ENCODE measurements at regions not wholly inside any gene's neighbourhood (a gene's known extent, or its start where the extent isn't known, plus 50 kb on each side); places are given as distances from the start of the nearest gene placed in this dataset.

GRCh38 chr2:67267241-67267640 is 129.9 kb upstream of the ETAA1 start:
- Histone ChIP-seq H3K4me2 (ENCODE audit: low read length) (peak overlapping the region; percentile 12), H3K27ac (ENCODE audit: low read length) (peak overlapping the region; percentile 65), H4K20me1 (ENCODE audit: insufficient read depth) (no peaks in the 10 kb centered on the region), H2AFZ (ENCODE audit: low read depth, low read length) (no peak overlapping the region), H3K79me2 (replicated peaks; ENCODE audit: insufficient read depth, low read length) (no peaks in the 10 kb centered on the region), H3K9me2 (ENCODE audit: insufficient read depth, low read length) (no peaks in the 10 kb centered on the region), H3K9ac (ENCODE audit: low read length) (no peak overlapping the region), H3K9me3 (ENCODE audit: low read length) (no peaks in the 10 kb centered on the region), H3K36me3 (ENCODE audit: insufficient read depth, low read length) (no peaks in the 10 kb centered on the region), H3F3A (ENCODE audit: insufficient read depth, low read length, poor library complexity, severe bottlenecking) (no peaks in the 10 kb centered on the region), H3K4me3 (ENCODE audit: low read length) (peak overlapping the region; percentile 37), H3K27me3 (ENCODE audit: insufficient read depth, low read depth, low read length) (no peaks in the 10 kb centered on the region)
- TF ChIP-seq POLR2AphosphoS5 (IDR thresholded peaks at IDR 0.05), result peak; percentile 93
- peak; percentile 100 for TF ChIP-seq EP300 (conservative IDR thresholded peaks at IDR 0.05; ENCODE audit: poor library complexity, severe bottlenecking)
- TF ChIP-seq RAD21 (conservative IDR thresholded peaks at IDR 0.05), result no peak
- peak; percentile 13 for TF ChIP-seq REST (IDR thresholded peaks at IDR 0.05; ENCODE audit: borderline replicate concordance)

GRCh38 chr2:67268797-67269196 is 128.3 kb upstream of the ETAA1 start:
- no peaks in the 10 kb centered on the region for H3K9me3 ChIP-seq (ENCODE audit: low read length)
- TF ChIP-seq TAF1 (IDR thresholded peaks at IDR 0.05; ENCODE audit: low read depth) (no peak), EZH2 (IDR thresholded peaks at IDR 0.05; ENCODE audit: borderline replicate concordance, insufficient read depth, low read length, poor library complexity, severe bottlenecking) (no peak), SMC3 (conservative IDR thresholded peaks at IDR 0.05; ENCODE audit: poor library complexity) (no peak), POLR2AphosphoS5 (IDR thresholded peaks at IDR 0.05) (no peak), RAD21 (conservative IDR thresholded peaks at IDR 0.05) (no peak), CTCF (IDR thresholded peaks at IDR 0.05; ENCODE audit: poor library complexity, severe bottlenecking) (no peak), EP300 (conservative IDR thresholded peaks at IDR 0.05; ENCODE audit: poor library complexity, severe bottlenecking) (no peak), MXI1 (conservative IDR thresholded peaks at IDR 0.05; ENCODE audit: poor library complexity, severe bottlenecking) (no peak), REST (IDR thresholded peaks at IDR 0.05; ENCODE audit: borderline replicate concordance) (no peak)
- H3K9ac ChIP-seq (ENCODE audit: low read length), result no peak overlapping the region
- no peaks in the 10 kb centered on the region for H3K27me3 ChIP-seq (ENCODE audit: insufficient read depth, low read depth, low read length)
- H3K9me2 ChIP-seq (ENCODE audit: insufficient read depth, low read length), result no peaks in the 10 kb centered on the region
- H2AFZ ChIP-seq (ENCODE audit: low read depth, low read length), result no peak overlapping the region
- H3K4me3 ChIP-seq (ENCODE audit: low read length), result no peak overlapping the region
- H3K36me3 ChIP-seq (ENCODE audit: insufficient read depth, low read length), result no peaks in the 10 kb centered on the region
- H3K4me2 ChIP-seq (ENCODE audit: low read length), result no peak overlapping the region
- H3K27ac ChIP-seq (ENCODE audit: low read length), result no peak overlapping the region
- no peaks in the 10 kb centered on the region for H4K20me1 ChIP-seq (ENCODE audit: insufficient read depth)
- no peaks in the 10 kb centered on the region for H3K79me2 ChIP-seq (replicated peaks; ENCODE audit: insufficient read depth, low read length)
- H3F3A ChIP-seq (ENCODE audit: insufficient read depth, low read length, poor library complexity, severe bottlenecking), result no peaks in the 10 kb centered on the region
